Panc1 (cell line): ENCODE measurements at regions not wholly inside any gene's neighbourhood (a gene's known extent, or its start where the extent isn't known, plus 50 kb on each side); places are given as distances from the start of the nearest gene placed in this dataset.

Experiments used
- POLR2AphosphoS5 ChIP-seq: IDR thresholded peaks from 2 replicates; pipeline ENCODE4 v1.6.1; 2012; ENCODE audit warnings: mild to moderate bottlenecking, low read depth, low read length, moderate library complexity
- TF ChIP-seq, protein P1 (sequence below): fragments of 450-650 bp; IDR thresholded peaks from 2 replicates; pipeline ENCODE4 v1.5.1; 2017; ENCODE audit warnings: mild to moderate bottlenecking

DNA sequence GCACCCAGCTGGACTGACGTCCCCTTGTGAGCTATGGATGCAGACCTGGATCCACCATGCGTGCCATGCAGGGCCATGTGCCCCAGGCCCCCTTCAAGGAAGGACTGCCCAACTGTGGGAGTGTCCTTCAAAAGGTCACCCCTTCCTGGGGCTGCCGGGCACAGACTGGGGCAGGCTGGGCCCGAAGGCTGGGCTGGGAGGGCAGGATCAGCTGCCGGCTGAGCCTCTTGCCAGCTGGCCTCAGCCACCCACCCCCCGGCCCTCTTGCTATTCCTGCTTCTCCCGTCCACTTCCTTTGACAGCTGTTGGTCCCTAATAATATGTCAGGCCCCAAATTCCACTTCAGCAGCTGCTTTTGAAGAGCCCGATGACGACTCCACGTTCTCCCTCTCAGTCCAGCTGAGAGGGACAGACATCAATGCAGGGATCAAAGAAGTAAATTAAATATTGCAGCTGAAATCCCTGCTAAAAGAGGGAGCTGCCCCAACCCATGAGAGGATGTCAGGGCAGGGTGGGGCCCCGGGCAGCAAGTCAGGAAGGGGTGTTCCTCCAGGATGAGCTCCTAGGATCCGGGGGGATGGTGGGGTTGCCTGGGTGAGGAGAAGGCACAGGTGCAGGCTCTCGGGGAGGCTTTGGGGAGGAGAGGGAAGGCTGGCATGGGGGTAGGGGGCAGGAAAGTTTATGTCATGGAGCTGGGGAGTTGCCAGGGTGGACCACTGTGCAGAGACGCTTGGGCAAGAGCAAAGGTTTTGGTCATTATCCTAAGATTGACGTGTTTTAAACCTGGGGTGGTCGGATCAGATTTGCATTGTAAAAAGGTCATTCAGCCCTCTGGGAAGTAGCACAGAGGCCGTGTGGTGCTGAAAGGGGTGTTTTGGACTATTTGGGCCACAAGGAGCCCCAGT is 185.0 kb downstream of the ANKRD60 start:
- TF ChIP-seq, protein P1, sequence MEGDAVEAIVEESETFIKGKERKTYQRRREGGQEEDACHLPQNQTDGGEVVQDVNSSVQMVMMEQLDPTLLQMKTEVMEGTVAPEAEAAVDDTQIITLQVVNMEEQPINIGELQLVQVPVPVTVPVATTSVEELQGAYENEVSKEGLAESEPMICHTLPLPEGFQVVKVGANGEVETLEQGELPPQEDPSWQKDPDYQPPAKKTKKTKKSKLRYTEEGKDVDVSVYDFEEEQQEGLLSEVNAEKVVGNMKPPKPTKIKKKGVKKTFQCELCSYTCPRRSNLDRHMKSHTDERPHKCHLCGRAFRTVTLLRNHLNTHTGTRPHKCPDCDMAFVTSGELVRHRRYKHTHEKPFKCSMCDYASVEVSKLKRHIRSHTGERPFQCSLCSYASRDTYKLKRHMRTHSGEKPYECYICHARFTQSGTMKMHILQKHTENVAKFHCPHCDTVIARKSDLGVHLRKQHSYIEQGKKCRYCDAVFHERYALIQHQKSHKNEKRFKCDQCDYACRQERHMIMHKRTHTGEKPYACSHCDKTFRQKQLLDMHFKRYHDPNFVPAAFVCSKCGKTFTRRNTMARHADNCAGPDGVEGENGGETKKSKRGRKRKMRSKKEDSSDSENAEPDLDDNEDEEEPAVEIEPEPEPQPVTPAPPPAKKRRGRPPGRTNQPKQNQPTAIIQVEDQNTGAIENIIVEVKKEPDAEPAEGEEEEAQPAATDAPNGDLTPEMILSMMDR = no peak
- TF ChIP-seq POLR2AphosphoS5 = no peak
